GM21390 (cell line): ENCODE measurements at regions not wholly inside any gene's neighbourhood (a gene's known extent, or its start where the extent isn't known, plus 50 kb on each side); places are given as distances from the start of the nearest gene placed in this dataset.
"Not testable (repeated sequence)": the region's sequence is repeated elsewhere in the genome, so short reads cannot be mapped to it uniquely, and the experiment has no call there.

ENCODE experiments used
- ATAC-seq: cut with Tn5 transposase; IDR thresholded peaks from one replicate; pipeline ENCODE4 v1.9.1; 2021; ENCODE audit not compliant: unreplicated experiment

DNA sequence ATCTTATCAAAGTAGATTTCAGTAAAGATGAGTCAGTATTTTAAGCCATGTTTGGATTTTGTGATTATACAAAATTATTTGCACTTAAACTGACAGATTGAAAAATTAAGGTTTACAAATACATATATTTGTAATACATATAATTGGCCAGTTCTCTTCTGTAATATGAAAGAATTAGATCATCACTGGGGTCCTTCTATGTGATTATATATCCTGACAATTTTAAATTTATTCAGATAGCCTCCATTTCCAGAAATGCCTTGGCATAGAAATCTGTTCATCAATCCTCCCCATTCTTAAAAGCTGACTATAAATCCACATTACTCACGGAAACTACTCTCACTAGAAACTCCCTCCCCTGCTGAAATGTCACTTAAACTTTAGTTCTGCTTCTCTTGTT, 280.4 kb upstream of the ANXA10 start:
- ATAC-seq, result no peak

DNA sequence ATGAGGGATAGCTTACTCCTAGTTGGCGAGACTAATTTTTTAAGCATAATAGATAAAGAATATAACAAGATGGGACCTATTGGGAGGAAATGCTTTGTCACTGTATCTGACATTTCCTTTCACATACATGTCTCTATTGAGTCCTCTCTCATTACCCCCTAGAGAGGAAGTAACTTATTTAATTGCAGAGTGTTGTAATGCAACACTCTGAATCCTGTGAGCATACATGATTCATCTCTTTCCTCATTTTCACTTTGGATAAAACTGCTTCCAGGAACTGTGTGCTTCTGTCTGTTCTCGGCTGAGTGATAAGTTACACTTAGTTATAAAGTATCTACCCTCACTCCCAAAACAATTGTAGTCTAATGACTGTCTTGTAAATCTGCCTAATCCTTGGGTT, 266.1 kb upstream of the ANXA10 start:
- ATAC-seq, result no peak

DNA sequence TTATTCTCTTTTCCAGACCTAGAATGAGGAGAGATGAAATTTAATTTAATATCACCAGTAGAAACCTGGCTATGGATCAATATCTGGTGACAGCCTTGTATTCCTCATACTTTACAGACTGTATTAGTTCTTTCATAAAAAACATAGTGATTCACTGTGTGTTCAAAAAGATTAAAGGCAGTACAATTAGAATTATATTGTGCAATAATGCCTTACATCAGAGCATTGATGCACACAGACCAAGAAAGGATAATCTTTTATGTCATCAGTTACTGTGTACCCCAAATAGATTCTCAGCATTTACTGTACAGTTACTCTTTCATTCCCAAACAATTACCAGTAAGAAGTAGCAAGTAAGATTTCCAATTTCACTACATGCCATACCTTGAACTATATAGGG, 260.5 kb upstream of the ANXA10 start:
- no peak for ATAC-seq

- ATAC-seq, result no peak
Observed at GRCh38 chr4:167838686-167839085, 253.7 kb upstream of the ANXA10 start.

- no peak for ATAC-seq
Observed at GRCh38 chr4:167842487-167842886, 249.8 kb upstream of the ANXA10 start.

DNA sequence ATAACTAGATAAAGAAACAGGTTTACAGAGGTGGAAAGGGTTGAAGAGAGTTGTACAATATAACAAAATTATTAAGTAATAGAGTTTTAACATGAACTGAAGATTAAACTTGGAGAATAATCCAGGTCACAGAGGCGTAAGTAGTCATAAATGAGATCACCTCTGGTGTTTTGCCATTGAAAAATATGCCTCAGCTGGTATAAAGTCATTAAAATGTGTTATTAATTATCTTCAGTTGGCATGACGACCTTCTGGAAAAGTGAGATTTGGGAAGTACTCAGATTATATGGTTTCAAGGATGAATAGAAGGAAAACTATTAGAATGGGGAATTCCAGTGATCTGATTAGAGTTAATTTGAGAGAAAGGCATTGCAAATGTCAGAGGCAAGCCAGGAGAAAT, 237.5 kb upstream of the ANXA10 start:
- no peak for ATAC-seq

DNA sequence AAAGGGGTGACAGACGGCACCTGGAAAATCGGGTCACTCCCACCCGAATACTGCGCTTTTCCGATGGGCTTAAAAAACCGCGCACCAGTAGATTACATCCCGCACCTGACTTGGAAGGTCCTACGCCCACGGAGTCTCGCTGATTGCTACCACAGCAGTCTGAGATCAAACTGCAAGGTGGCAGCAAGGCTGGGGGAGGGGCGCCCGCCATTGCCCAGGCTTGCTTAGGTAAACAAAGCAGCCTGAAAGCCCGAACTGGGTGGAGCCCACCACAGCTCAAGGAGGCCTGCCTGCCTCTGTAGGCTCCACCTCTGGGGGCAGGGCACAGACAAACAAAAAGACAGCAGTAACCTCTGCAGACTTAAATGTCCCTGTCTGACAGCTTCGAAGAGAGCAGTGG, 234.2 kb upstream of the ANXA10 start:
- not testable (repeated sequence) for ATAC-seq

- ATAC-seq, result no peak
Observed at GRCh38 chr4:167867191-167867590, 225.1 kb upstream of the ANXA10 start.

- no peak for ATAC-seq
Observed at GRCh38 chr4:167868163-167868562, 224.2 kb upstream of the ANXA10 start.

DNA sequence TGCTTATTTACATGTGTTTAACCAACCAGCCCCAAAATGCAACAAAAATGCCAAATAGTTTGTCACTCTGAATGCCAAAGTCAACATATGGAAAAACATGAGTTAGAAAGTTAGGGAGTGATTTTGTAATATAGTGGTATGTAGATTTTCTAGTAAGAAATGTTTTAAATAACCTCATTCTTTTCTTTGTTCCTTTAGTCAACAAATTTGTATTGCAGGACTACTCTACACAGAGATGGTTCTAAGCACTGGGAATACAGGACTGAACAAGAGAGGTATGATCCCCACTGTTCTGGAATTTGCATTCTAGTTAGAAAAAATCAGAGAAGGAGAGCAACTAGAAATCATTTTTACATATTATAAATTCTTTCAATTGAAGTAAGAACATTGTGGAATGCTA, 218.8 kb upstream of the ANXA10 start:
- no peak for ATAC-seq

DNA sequence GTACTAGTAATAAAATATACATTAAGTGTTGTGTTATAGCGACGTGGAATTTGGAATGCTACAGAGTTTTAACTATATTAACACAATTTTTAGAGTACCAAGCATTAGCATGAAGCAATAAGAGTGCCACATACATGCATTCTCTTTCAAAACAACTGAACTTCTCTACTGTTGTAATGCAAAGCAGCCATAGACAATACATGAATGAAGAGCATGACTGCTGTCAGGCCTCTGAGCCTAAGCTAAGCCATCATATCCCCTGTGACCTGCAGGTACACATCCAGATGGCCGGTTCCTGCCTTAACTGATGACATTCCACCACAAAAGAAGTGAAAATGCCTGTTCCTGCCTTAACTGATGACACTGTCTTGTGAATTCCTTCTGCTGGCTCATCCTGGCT, 216.2 kb upstream of the ANXA10 start:
- not testable (repeated sequence) for ATAC-seq

DNA sequence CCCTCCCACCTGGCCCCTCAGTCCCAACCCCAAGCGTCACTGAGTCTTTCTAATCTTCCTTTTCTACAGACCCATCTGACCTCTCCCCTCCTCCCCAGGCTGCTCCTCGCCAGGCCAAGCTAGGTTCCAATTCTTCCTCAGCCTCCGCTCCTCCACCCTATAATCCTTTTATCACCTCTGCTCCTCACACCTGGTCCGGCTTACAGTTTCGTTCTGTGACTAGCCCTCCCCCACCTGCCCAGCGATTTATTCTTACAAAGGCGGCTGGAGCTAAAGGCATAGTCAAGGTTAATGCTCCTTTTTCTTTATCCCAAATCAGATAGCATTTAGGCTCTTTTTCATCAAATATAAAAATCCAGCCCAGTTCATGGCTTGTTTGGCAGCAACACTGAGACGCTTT, 214.5 kb upstream of the ANXA10 start:
- ATAC-seq, result not testable (repeated sequence)

GRCh38 chr4:167883266-167883665, 209.1 kb upstream of the ANXA10 start:
- ATAC-seq, result no peak

DNA sequence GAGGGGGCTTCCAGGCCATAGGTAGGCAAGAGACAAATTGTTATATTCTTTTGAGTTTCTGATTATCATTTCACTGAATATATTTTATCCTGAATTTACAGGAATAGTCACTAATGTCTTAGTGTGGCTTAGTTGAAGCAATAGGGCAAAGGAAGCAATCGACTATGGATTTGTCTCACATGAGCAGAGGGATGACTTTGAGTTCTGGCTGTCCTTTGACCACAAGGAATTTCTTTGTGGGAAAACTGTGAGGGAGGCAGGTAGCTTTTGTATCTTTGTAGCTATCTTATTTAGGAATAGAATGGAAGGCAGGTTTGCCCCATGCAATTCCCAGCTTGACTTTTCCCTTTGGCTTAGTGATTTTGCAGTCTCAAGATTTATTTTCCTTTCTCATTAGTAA, 207.3 kb upstream of the ANXA10 start:
- no peak for ATAC-seq

DNA sequence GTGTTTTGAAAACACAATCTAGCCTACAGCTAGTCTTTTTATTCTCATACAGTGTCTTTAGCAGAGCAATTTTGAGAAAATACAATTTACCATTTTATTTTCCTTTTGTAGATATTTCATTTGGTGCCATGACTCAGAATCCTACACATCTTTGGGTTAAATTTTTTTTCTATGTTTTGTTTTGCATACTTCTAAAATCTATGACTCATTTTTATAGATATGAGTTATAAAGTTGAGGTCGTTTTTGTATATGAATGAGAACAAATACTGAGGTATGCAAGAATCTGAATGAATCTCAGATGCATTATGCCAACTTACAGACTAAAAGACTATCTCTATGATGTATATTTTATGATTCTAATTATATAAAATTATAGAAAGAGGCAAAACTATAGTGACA, 206.5 kb upstream of the ANXA10 start:
- no peak for ATAC-seq

DNA sequence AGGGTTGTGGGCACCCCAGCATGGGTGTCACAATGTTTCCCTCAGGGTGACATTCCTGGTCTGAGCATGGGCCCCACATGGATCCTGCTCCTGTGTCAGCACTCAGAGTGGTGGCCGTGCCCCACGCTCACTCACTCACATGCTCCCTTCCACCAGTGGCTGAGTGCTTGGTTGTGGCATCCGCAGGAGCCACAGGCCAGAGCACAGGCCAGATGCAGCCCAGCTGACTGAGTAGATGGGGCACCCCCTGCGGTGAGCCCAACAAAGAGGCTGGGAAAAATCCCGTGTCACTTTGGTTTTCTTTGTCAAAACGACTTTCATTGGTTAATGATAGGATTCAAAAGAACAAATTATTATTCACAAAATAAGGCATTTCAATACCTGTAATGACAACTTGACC, 204.6 kb upstream of the ANXA10 start:
- ATAC-seq, result no peak

- ATAC-seq, result no peak
Observed at GRCh38 chr4:167890226-167890625, 202.1 kb upstream of the ANXA10 start.

DNA sequence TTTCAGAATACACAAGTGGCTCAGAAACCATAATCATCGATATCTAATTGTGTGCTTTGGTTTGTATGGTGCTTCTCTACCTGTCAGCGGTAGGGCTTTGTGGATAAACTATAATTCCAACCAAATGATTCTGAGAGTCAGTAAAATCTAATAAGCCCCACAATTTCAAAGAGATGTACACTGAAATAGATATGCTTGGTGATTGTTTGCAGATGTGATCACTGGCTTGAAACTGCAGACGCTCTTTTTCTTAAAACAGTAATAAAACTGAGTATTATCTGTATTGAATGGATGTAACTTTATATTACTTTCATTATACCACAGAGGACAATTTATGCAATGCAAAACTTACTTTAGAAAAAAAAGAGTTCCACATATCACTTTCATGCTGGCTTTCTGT, 198.8 kb upstream of the ANXA10 start:
- ATAC-seq, result no peak

- not testable (repeated sequence) for ATAC-seq
Observed at GRCh38 chr4:167896260-167896659, 196.1 kb upstream of the ANXA10 start.

DNA sequence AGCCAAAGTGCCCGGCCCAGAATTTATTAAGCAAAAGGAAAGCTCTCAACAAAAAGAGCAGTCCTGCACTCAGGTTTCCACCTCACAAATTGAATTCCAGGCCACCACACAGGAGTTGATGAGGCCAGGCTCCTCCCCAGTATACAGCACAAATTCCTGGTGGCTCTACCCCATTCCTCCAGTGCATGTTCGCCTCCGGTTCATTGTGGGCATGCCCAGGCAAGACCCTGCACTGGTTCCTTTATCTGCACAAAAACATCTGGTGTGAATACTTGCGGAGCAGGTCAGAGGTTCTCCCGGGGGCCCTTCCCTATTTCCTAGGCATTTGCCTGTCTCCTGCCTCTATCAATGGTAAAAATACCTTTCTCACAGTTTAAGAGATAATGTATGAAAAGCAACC, 195.2 kb upstream of the ANXA10 start:
- ATAC-seq, result no peak

GRCh38 chr4:167903291-167903721, 189.0 kb upstream of the ANXA10 start:
- no peak for ATAC-seq

- ATAC-seq, result no peak
Observed at GRCh38 chr4:167906851-167907250, 185.5 kb upstream of the ANXA10 start.

GRCh38 chr4:167908816-167909215, 183.5 kb upstream of the ANXA10 start:
- no peak for ATAC-seq

DNA sequence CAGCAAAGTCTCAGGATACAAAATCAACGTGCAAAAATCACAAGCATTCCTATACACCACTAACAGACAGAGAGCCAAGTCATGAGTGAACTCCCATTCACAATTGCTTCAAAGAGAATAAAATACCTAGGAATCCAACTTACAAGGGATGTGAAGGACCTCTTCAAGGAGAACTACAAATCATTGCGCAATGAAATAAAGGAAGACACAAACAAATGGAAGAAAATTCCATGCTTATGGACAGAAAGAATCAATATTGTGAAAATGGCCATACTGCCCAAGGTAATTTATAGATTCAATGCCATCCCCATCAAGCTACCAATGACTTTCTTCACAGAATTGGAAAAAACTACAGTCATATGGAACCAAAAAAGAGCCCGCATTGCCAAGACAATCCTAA, 179.8 kb upstream of the ANXA10 start:
- not testable (repeated sequence) for ATAC-seq
